HG02885 (cell line): ENCODE measurements at regions not wholly inside any gene's neighbourhood (a gene's known extent, or its start where the extent isn't known, plus 50 kb on each side); places are given as distances from the start of the nearest gene placed in this dataset.

Experiments
- ATAC-seq: cut with Tn5 transposase; IDR thresholded peaks from one replicate; pipeline ENCODE4 v1.9.1; 2021; ENCODE audit warnings: mild to moderate bottlenecking; ENCODE audit not compliant: unreplicated experiment, poor library complexity

DNA sequence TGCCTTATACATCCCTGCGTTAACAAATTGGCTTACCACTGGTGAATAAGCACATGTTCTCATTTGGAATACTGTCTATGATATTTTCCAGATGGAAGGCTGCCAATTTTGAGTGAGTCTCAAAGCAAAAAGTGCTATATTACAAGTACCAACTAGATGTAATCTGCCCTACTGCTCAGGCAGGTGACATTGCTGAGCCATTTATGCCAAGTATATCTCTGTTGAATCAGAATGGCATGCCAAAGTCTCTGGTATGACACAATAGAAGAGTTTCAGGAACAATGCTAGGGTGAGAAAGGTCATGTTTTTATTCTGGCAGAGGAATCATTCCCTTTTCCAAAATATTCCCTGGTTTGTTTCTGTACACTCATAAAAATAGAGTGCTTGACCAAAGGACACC lies 356.5 kb downstream of the CDH9 start:
- no peak for ATAC-seq

GRCh38 chr5:26674846-26675245 lies 363.5 kb downstream of the CDH9 start:
- ATAC-seq: no peak

DNA sequence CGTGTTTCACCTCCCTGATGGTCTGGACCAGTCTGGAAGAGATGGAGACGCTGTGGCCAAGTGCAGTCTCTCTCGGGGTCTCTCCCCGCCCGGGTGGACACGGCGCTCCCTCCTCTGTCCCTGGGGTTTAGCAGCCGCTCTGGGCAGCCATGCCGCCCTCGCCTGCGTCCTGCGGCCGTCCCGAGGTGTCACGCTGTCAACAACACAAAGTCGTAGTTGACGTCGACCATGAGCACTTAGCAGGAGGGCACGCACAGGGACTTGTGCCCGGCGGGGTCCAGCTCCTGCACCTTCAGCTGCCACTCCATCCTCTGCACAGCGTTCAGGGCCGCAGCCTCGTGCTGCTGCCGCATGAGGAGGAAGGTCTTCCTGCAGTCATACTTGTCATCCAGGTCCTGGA lies 368.9 kb downstream of the CDH9 start:
- no peak for ATAC-seq

DNA sequence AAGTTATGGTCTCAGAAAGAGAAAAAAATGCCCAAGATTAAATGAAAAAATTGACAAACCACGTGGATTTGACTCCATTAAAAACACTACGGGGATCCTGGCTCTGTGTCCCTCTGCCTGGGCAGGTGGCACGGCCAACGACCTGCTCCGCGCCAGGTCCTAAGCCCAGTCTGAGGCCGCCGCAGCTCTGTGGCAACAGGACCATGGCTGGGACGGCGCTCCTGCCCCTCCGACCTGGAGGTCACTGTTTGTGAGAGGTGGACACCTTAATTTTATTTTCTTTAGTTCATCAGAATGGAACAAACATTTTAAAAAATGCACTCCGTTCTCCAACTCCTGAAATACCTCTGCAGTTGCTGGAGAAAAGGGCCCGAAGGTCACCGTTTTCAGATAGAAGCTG lies 369.4 kb downstream of the CDH9 start:
- no peak for ATAC-seq

GRCh38 chr5:26666371-26666770 lies 372.0 kb downstream of the CDH9 start:
- no peak for ATAC-seq

DNA sequence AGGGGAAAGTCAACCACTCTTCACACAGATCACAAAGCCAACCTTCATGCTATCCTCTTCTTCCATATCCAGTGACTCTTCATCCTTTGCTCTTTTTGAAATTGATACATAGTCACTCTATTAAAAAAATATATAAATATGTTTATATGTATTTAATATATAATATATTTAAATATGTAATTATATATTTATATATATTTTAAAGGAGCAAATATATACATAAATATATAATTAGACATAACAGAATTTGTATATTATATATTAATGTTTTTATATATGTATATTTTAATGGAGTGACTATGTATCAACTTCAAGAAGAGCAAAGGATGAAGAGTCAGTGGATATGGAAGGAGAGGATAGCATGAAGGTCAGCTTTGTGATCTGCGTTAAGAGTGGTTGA lies 374.9 kb downstream of the CDH9 start:
- no peak for ATAC-seq

DNA sequence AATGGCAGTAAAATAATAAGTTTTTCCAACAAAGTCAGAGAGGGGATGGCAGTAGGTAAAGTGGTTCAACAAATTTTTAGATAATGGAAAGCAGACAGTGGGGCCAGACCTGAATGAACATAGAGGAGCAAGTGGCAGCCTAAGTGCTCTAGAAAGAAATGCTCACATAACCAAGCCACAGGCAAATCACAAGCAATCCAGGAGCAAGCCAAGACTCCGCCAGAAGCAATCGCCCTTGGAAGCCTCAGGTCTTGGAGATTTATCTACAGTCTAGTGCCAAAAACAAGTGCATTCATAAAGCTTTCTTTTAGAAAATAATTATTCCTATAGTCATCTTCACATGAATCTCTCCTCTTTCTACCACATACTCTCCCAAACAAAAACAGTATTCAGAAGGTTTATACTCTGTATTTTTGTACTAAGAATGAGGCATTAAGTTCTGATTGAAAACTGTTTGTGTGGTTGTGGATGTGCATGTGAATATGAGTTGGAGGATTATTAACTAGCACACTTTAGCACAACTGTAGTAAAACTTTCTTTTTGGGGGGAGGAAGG lies 375.5 kb downstream of the CDH9 start:
- ATAC-seq: no peak

- ATAC-seq: no peak
Observed at GRCh38 chr5:26660116-26660515, 378.3 kb downstream of the CDH9 start.

DNA sequence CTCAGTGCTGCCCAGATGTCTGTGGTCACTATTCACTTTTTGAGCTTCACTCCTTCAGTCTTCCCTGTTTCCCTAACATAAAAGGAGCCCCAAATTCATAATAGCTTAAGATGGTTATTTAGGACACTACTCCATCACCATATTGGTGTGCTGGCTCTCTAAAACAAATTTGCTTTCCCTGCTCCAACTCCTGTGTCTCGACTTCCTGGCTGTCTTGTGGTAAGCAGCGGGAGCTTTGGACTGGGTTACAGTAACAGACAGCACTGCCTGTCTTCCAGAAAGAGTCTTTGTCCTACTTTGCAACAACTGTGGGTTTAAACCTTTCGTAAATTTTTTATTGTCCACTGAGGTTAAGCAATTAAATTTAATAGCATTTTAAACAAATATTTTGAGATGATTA lies 389.4 kb downstream of the CDH9 start:
- ATAC-seq: no peak

DNA sequence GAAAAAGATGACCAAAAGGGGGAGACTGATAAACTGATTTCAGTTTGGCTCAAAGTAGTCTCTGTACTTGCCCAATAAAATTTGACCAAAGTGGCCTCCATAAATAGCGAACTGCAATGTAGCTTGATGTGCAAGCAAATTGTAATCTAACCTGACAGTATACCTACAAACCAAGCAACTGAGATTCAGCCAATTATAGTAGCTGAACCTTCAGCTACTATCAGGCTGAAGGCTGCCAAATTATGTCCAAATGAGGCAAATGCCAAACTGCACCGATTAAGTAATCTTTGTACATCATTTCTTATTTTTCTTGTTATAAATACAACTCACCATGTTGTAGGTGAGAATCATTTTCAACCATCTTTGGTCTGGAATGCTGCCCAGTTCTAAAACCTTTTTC lies 390.6 kb downstream of the CDH9 start:
- ATAC-seq: no peak

DNA sequence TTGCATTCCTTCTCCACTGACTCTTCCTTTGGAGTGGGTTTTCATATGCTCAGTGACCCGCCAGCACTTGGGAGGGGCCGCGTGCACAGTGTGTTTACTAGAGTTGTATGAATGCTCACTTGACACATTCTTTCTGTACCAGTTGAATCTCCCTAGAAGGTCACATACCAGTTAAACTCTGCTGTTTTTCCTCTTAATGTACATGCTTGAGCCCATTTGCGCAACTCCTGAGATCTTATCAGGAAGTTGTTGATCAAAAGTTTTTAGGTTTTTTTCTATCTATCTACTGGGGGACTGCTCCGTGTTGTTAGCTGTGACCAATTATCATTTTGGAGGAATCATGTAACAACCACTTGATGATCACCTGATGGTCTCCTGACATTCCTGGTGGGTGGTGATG lies 392.7 kb downstream of the CDH9 start:
- no peak for ATAC-seq

- ATAC-seq: no peak
Observed at GRCh38 chr5:26641492-26641891, 396.9 kb downstream of the CDH9 start.

- no peak for ATAC-seq
Observed at GRCh38 chr5:26625099-26625498, 413.3 kb downstream of the CDH9 start.

- no peak for ATAC-seq
Observed at GRCh38 chr5:26622947-26623346, 415.4 kb downstream of the CDH9 start.

DNA sequence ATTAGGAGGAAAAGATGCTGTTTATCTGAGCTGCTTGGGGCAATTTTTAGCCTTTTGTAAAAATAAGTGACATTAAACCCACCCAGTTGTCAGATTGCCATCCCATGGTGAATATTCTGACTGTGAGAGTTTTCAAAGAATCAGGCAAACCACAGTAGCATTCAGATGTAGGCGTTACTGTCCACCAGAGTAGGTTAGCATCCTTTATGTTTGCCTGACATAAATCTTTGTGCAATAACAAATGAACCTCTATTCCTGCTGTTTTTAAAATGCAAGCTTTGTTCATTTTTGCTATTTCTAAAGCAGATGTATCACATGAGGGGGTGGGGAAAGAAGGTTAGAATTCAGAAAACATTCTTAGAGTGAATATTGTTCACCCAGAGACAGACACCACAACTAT lies 427.8 kb downstream of the CDH9 start:
- no peak for ATAC-seq

GRCh38 chr5:26601563-26601962 lies 436.8 kb downstream of the CDH9 start:
- no peak for ATAC-seq

GRCh38 chr5:26582350-26583045 lies 455.9 kb downstream of the CDH9 start:
- ATAC-seq: no peak

DNA sequence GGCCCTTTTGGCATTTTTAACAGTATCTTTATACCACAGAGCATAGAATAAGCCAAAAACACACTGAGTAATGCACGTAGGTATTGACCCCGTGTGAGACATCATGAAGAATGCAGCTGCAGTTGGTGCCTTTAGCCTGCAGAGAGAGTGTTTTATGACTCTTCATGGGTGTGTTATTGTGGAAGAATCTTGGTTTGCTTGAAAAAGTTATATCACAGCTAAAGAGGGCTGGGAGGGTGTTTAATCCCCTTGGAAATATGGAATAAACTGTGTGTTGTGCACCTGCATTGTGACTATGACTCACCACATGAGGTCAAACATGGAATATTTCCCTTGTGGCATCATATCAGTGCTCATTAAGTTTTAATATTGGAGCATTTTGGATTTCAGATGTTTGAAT lies 458.7 kb downstream of the CDH9 start:
- no peak for ATAC-seq

DNA sequence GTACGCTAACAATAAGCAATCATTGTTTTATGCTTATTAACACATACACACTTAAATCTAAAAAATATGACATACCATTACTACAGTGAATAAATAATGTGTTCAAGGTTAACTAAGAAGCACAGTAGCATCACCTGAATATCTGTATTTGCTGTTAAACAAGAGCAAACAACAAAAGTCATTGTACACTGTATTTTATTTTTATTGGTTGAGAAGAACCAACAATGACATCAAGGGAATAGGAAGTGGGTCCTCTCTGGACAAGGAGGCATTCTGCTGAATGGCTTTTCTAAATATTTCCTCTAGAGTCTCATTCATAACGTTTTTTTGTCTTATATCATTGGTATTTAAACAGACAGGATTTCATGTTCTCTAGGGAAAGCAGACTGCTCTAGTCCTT lies 460.4 kb downstream of the CDH9 start:
- ATAC-seq: no peak

DNA sequence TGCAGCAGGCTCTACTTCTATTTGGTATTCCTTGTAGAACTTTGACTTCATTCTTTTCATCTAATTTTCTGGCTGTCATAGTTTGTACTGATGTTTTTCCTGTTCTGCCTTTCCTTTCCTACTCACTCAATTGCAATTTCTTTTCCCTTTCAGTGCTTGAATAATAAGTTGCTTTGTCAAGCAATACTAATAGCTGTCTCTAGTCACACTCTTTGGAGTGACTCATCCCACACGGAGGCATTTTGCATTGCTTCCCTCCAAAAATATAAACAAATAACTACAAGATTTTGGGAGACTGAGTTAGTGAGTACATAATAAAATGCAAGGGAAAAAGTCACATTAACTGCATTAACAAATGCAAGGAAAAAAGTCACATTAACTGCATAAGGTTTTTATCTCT lies 465.9 kb downstream of the CDH9 start:
- no peak for ATAC-seq

DNA sequence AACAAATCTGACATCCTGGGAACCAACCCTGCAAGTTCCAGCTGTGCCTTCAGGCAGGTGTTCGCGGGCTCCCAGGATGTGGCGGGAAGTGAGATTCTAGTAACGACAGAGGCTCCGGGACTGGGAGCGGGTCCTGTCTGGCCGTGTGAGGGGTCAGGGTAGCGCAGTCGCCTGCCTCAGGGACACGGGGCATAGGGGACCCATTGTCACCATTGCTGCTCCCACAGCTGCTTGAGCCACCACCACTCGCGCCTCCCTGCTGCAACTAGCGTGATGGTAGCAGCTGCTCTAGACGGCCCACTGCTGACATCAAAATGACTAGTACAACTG lies 468.5 kb downstream of the CDH9 start:
- ATAC-seq: no peak

GRCh38 chr5:26569241-26569928 lies 469.0 kb downstream of the CDH9 start:
- ATAC-seq: no peak
